SU-DHL-6 (cell line): ENCODE measurements at regions not wholly inside any gene's neighbourhood (a gene's known extent, or its start where the extent isn't known, plus 50 kb on each side); places are given as distances from the start of the nearest gene placed in this dataset.

ENCODE experiments used
- EZH2phosphoT487 ChIP-seq: fragments of 200-600 bp; sonication (generic), shearing (Covaris generic); conservative IDR thresholded peaks from 2 replicates; pipeline ENCODE4 v1.6.1; 2018; ENCODE audit warnings: mild to moderate bottlenecking, antibody characterized with exemption, low read length, moderate library complexity, mixed read lengths
- TF ChIP-seq, protein P1 (sequence below): fragments of 200-600 bp; sonication (generic); IDR thresholded peaks from one replicate; pipeline ENCODE4 v1.5.1; 2017; ENCODE audit warnings: antibody characterized with exemption, mild to moderate bottlenecking, low read length, moderate library complexity; ENCODE audit not compliant: insufficient read depth, poor library complexity, severe bottlenecking

GRCh38 chr16:86010680-86011141, 111.7 kb downstream of the IRF8 start:
- TF ChIP-seq EZH2phosphoT487 = no peak
- TF ChIP-seq, protein P1, sequence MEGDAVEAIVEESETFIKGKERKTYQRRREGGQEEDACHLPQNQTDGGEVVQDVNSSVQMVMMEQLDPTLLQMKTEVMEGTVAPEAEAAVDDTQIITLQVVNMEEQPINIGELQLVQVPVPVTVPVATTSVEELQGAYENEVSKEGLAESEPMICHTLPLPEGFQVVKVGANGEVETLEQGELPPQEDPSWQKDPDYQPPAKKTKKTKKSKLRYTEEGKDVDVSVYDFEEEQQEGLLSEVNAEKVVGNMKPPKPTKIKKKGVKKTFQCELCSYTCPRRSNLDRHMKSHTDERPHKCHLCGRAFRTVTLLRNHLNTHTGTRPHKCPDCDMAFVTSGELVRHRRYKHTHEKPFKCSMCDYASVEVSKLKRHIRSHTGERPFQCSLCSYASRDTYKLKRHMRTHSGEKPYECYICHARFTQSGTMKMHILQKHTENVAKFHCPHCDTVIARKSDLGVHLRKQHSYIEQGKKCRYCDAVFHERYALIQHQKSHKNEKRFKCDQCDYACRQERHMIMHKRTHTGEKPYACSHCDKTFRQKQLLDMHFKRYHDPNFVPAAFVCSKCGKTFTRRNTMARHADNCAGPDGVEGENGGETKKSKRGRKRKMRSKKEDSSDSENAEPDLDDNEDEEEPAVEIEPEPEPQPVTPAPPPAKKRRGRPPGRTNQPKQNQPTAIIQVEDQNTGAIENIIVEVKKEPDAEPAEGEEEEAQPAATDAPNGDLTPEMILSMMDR = no peak
